GM23248 (cell line): ENCODE measurements at regions not wholly inside any gene's neighbourhood (a gene's known extent, or its start where the extent isn't known, plus 50 kb on each side); places are given as distances from the start of the nearest gene placed in this dataset.

Experiments used
- EZH2 ChIP-seq: fragments of 200-600 bp; sonication (generic); IDR thresholded peaks from 2 replicates; pipeline ENCODE4 v1.6.1; 2018; ENCODE audit warnings: antibody characterized with exemption, mild to moderate bottlenecking; ENCODE audit not compliant: insufficient read depth, poor library complexity, severe bottlenecking
- EZH2phosphoT487 ChIP-seq: fragments of 200-600 bp; sonication (generic); IDR thresholded peaks from 2 replicates; pipeline ENCODE4 v1.6.1; 2018; ENCODE audit warnings: antibody characterized with exemption, moderate library complexity, mild to moderate bottlenecking, low read depth; ENCODE audit not compliant: insufficient read depth

- TF ChIP-seq EZH2phosphoT487 (no peak), EZH2 (no peak)
Measured at GRCh38 chr6:90989763-90990162, 402.9 kb upstream of the MAP3K7 start.
